ENCODE measurements at regions not wholly inside any gene's neighbourhood (a gene's known extent, or its start where the extent isn't known, plus 50 kb on each side); places are given as distances from the start of the nearest gene placed in this dataset.

GRCh38 chr1:69126796-69127195, 440.9 kb upstream of the LRRC7 start:
- TF ChIP-seq, protein P1, sequence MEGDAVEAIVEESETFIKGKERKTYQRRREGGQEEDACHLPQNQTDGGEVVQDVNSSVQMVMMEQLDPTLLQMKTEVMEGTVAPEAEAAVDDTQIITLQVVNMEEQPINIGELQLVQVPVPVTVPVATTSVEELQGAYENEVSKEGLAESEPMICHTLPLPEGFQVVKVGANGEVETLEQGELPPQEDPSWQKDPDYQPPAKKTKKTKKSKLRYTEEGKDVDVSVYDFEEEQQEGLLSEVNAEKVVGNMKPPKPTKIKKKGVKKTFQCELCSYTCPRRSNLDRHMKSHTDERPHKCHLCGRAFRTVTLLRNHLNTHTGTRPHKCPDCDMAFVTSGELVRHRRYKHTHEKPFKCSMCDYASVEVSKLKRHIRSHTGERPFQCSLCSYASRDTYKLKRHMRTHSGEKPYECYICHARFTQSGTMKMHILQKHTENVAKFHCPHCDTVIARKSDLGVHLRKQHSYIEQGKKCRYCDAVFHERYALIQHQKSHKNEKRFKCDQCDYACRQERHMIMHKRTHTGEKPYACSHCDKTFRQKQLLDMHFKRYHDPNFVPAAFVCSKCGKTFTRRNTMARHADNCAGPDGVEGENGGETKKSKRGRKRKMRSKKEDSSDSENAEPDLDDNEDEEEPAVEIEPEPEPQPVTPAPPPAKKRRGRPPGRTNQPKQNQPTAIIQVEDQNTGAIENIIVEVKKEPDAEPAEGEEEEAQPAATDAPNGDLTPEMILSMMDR (IDR thresholded peaks at IDR 0.05; ENCODE audit: low read length): no peak
- no peak for TF ChIP-seq EZH2 (optimal IDR thresholded peaks at IDR 0.05; ENCODE audit: low read depth, low read length)

All from MM.1S (cell line).